PC-3 (cell line): ENCODE measurements at regions not wholly inside any gene's neighbourhood (a gene's known extent, or its start where the extent isn't known, plus 50 kb on each side); places are given as distances from the start of the nearest gene placed in this dataset.

ENCODE experiments used
- EZH2 ChIP-seq: fragments of 300-600 bp; sonication (generic); IDR thresholded peaks from one replicate; pipeline ENCODE4 v1.6.1; 2017; ENCODE audit warnings: antibody characterized with exemption, mild to moderate bottlenecking, low read length; ENCODE audit not compliant: unreplicated experiment
- EZH2phosphoT487 ChIP-seq: fragments of 300-600 bp; sonication (generic); IDR thresholded peaks from 2 replicates; pipeline ENCODE4 v1.6.1; 2018; ENCODE audit warnings: mild to moderate bottlenecking, antibody characterized with exemption, low read length, borderline replicate concordance
- TF ChIP-seq, protein P1 (sequence below): fragments of 300-600 bp; sonication (generic); conservative IDR thresholded peaks from 2 replicates; pipeline ENCODE4 v1.5.1; 2017; ENCODE audit warnings: antibody characterized with exemption, low read depth, mild to moderate bottlenecking, low read length

DNA sequence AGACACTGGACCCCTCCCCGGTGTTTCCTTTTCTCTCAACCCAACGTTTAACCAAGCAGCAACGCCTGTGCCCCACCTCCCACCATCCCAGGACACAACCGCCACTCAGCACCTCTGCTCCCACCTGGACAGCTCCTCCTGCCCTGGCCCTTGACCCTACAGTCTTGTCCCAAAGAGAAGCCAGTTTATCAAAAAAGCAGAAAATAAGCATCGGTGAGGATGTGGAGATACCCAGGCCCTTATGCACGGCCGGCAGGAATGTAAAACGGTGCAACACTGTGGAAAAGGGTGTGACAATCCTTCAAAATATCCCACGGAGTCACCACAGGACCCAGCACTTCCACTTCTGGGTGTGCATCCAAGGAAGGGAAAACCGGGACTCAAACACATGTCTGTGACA, 176.2 kb upstream of the RNF32 start:
- TF ChIP-seq, protein P1, sequence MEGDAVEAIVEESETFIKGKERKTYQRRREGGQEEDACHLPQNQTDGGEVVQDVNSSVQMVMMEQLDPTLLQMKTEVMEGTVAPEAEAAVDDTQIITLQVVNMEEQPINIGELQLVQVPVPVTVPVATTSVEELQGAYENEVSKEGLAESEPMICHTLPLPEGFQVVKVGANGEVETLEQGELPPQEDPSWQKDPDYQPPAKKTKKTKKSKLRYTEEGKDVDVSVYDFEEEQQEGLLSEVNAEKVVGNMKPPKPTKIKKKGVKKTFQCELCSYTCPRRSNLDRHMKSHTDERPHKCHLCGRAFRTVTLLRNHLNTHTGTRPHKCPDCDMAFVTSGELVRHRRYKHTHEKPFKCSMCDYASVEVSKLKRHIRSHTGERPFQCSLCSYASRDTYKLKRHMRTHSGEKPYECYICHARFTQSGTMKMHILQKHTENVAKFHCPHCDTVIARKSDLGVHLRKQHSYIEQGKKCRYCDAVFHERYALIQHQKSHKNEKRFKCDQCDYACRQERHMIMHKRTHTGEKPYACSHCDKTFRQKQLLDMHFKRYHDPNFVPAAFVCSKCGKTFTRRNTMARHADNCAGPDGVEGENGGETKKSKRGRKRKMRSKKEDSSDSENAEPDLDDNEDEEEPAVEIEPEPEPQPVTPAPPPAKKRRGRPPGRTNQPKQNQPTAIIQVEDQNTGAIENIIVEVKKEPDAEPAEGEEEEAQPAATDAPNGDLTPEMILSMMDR: no peak
- TF ChIP-seq EZH2 (no peak), EZH2phosphoT487 (no peak)
